DMS153 treated with DMSO at 0.1 percent for 48 hours (cell line): ENCODE measurements at regions not wholly inside any gene's neighbourhood (a gene's known extent, or its start where the extent isn't known, plus 50 kb on each side); places are given as distances from the start of the nearest gene placed in this dataset.
"Not testable (repeated sequence)": the region's sequence is repeated elsewhere in the genome, so short reads cannot be mapped to it uniquely, and the experiment has no call there.

Source experiments
- DNase-seq: peaks from one replicate; lab custom pipeline; 2025; ENCODE audit not compliant: unreplicated experiment; lab: John Stamatoyannopoulos, UW

- DNase-seq = no peak
Observed at GRCh38 chr6:21874372-21874771, 280.8 kb downstream of the SOX4 start.

DNA sequence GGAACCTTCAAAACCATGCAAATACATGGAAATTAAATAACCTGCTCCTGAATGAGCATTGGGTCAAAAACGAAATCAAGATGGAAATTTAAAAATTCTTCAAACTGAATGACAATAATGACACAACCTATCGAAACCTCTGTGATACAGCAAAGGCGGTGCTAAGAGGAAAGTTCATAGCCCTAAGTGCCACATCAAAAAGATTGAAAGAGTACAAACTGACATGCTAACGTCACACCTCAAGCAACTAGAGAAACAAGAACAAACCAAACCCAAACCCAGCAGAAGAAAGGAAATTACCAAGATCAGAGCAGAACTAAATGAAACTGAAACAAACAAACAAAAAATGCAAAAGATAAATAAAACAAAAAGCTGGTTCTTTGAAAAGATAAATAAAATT is 283.5 kb downstream of the SOX4 start:
- not testable (repeated sequence) for DNase-seq

DNA sequence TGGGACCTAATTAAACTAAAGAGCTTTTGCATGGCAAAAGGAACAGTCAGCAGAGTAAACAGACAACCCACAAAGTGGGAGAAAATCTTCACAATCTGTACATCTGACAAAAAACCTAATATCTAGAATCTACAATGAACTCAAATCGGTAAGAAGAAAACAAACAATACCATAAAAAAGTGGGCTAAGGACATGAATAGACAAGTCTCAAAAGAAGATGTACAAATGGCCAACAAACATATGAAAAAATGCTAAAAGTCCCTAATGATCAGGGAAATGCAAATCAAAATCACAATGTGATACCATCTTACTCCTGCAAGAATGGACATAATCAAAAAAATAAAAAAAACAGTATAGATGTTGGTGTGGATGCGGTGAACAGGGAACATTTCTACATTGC is 286.7 kb downstream of the SOX4 start:
- DNase-seq = not testable (repeated sequence)

DNA sequence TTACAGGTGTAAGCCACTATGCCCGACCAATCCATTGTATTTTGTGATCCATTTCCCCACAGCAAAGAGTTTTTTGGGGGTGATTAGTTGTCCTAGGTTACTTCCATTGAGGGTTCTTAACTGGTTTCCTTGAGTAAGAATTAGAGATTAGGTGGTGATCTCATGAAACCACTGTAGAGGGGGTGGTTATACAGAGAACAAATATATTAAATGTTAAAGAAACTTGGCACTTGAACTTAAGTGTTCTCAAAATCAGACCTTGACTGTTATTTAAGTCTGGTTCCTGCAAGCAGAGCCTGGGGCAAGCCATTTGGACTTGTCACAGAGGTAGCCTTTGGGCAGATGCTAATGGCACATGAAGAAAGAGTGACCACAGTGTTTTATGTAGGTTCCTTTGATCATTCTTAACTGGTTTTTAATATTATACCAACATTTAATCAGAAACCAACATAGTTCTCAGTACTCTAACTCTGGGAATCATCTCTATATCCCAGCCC is 288.5 kb downstream of the SOX4 start:
- DNase-seq = no peak

- no peak for DNase-seq
Observed at GRCh38 chr6:21883595-21884328, 290.2 kb downstream of the SOX4 start.

- DNase-seq = no peak
Observed at GRCh38 chr6:21885111-21885510, 291.6 kb downstream of the SOX4 start.

- DNase-seq = no peak
Observed at GRCh38 chr6:21885532-21886114, 292.1 kb downstream of the SOX4 start.

- no peak for DNase-seq
Observed at GRCh38 chr6:21886542-21887151, 293.1 kb downstream of the SOX4 start.

DNA sequence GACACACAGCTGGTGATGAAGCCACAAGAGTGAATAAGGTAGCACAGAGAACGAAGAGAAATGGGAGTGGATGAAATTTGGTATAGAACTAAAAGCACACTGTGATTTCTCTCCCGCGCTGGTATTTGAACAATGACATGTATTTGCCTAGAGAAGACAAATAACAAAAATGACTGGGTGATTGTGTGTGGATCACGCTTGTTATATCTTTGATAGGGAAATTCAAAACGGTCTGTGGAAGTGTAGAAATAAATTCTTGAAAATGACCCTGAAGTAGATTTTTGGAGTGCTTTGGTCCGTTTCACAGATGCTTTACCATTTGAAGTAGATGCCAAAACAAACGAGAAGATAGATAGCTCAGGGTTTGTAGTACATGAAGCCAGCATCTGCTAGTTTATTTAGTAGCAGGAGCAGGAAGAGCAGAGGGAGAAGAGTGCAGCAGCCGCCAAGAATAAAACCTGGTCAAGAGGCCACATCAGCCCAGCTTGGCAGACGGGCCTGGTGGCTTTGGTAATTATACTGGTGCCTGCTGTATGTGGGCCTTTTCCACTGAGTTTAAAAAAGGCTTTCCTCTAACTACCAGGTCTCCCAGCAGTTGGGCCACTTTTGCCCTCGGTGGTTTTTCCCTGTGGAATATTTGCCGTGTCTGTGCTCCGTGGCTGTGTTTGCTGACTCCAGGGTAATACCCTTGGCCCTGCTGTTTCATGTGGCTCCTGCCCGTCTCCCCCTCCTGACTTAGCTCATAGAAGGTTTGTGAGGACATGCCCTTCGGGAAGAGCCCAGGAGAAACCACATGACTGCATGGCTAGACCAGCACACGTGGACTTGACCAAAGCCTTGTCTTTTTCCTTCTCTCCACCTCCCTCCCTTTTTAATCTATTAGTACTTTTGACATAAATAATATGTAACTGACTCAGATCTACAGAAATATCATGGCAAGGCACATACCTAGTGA is 294.0 kb downstream of the SOX4 start:
- peak; percentile 57 for DNase-seq

- DNase-seq = no peak
Observed at GRCh38 chr6:21891080-21891479, 297.5 kb downstream of the SOX4 start.

DNA sequence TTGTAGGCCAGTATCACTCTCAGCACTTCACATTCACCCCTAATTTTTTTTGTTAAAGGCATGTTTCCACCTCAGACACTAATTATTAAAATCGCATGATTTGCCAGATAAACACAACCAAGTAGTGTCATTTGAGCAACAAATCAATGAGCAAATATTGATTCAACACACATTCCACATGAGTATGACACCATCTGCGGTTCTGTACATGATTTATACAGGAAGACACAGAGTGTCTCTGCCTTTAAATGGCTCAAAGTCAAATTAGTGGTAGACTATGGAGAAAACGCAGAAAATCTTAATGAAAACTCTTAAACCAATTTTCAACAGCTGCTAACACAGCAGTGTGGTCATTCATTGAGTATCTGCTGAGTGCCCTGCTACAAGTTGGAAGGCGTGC is 300.2 kb downstream of the SOX4 start:
- no peak for DNase-seq

DNA sequence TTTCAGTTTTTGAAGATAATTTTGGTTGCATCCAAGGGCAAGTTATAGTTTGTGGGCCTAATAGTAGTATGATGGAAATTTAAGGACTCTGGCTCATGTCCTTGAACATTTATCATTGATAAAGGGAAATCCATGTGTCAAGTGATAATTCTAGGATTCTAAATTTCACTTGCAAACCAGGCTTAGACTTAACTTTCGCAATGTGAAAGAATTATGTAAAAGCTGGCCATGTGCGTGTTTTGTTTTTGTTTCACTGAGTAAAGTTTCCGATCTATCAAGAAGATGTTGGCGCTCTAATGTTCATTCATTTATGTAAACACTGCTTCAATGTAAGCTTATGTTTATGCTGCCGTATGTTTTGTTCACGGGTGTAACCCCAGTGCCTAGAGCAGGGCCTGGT is 302.0 kb downstream of the SOX4 start:
- DNase-seq = no peak

DNA sequence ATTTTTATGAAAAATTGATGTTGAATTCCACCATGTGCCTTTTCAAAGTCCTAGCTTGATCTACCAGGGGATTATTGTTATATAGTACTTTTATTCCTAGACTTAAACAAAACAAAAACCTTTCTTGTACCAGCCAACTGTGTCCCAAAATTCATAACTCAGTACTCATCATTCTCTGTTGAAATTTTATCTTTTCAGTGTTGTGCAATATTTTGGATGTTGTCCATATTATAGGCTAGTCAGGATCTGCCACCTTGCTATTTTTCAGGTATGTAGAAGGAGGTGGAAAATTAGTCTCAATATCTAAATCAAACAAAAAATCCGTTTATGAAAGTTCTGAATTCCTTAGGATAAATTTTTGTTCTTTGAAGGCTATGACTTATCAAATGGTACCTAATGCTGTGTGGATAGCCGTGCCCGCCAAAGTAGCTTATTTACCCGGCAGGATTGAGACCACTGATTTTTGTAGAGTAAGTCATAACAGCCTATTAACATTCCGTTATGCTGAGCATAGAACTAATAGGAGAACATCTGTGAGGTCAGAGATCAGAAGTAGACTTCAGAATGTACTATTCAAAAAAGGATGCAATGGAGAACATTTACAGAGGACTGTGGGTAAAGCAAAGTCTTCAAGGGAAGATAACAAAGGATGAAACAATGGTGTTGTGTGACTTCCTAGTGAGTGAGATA is 304.7 kb downstream of the SOX4 start:
- no peak for DNase-seq

DNA sequence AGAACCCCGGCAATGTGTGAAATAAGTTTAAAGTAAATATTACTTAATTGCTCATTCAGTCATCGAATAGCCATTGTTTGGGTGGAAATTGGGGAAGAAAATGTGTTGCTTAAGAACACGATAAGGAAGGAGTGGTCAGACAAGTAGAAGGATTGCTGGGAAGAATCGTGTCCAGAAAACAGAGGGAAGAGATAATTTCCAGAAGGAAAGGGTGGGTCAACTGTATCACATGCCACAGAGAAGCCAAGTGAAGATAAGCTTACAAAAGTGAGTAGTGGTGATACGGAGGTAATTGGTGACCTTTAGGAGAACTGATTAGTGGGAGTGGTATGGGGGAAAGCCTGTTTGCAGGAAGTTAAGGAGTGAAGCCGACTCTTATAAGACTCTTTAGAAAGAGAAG is 306.2 kb downstream of the SOX4 start:
- no peak for DNase-seq

GRCh38 chr6:21900730-21901129 is 307.2 kb downstream of the SOX4 start:
- no peak for DNase-seq

- no peak for DNase-seq
Observed at GRCh38 chr6:21902628-21903169, 309.1 kb downstream of the SOX4 start.

- no peak for DNase-seq
Observed at GRCh38 chr6:21905531-21905930, 312.0 kb downstream of the SOX4 start.

GRCh38 chr6:21906826-21907225 is 313.3 kb downstream of the SOX4 start:
- DNase-seq = no peak

- DNase-seq = no peak
Observed at GRCh38 chr6:21907291-21907690, 313.7 kb downstream of the SOX4 start.

DNA sequence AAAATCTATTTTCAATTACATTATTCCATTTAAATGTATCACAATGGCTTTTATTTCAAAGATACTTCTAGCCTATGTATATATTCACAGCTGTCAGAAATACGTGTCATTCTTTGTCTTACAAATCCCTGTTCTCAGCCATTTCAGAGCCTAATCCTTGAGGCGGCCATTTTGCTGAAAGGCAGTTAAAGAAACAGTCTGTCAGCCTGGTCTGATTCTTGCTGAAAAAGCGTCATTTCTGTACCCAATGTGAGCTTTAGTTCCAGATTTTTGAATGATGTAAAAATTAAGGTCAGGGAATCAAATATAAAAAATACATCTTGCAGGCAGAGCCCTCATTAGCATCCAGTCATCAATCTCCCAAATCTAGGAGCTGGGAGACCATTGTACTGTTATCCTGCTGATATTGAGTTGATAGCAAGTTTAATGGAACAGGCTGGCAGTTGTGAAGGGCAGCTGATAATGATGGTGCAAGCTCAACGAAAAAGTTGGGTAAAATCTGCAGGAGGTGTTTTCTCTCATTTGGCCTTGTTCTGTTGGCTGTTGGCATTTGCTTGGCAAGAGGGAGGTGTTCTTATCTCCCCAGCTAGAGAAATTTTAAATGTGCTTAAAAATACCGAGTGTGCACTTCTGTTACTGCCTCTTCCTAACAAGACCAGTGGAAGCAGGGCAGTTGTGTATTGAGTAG is 314.8 kb downstream of the SOX4 start:
- no peak for DNase-seq
